GM19468 (cell line): ENCODE measurements at regions not wholly inside any gene's neighbourhood (a gene's known extent, or its start where the extent isn't known, plus 50 kb on each side); places are given as distances from the start of the nearest gene placed in this dataset.
"Not testable (repeated sequence)": the region's sequence is repeated elsewhere in the genome, so short reads cannot be mapped to it uniquely, and the experiment has no call there.

Experiments
- ATAC-seq: cut with Tn5 transposase; IDR thresholded peaks from one replicate; pipeline ENCODE4 v1.9.1; 2021; ENCODE audit warnings: mild to moderate bottlenecking, moderate library complexity, moderate number of reproducible peaks; ENCODE audit not compliant: unreplicated experiment; ENCODE audit errors: extremely low read depth

- ATAC-seq: no peak
These were observed 1399.1 kb upstream of the PCDH7 start for GRCh38 chr4:29320947-29321620.

DNA sequence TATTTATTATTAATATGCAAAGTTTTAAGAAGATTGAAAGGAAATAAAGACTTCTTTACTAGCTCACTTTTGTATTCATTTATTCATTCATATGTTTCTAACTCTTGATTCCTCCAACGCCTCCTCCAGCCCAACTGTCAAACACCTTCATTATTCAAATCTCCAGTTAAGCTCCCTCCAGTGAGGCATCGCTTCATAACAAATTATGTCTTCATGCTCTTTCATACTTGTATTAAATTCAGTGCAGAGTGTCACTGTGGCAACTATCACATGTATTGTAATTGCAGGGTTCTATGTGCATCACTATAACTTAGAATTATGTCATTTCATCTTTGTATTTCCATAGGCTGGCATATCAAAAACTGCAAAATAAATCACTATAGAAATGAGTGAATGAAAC lies 1394.2 kb upstream of the PCDH7 start:
- ATAC-seq: no peak

DNA sequence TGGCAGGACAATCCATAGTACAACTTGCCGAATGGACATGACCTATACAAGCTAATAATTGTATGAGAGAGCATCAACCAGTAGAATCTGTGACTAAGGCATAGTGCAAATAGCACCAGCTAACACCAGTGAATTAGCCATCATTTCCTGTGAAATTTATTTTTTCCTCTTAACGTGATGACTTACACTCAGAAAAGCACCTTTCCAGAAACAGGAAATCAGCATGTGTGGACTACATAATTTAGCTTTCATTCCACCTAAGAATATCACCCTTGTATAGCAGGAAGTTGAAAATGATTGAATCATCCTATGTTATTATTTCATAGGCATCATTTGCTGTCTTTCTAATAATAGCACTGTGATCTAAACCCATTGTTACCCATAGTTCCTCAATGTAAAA lies 1393.4 kb upstream of the PCDH7 start:
- ATAC-seq: no peak

GRCh38 chr4:29336861-29337260 lies 1383.3 kb upstream of the PCDH7 start:
- no peak for ATAC-seq

GRCh38 chr4:29372971-29373370 lies 1347.2 kb upstream of the PCDH7 start:
- no peak for ATAC-seq

DNA sequence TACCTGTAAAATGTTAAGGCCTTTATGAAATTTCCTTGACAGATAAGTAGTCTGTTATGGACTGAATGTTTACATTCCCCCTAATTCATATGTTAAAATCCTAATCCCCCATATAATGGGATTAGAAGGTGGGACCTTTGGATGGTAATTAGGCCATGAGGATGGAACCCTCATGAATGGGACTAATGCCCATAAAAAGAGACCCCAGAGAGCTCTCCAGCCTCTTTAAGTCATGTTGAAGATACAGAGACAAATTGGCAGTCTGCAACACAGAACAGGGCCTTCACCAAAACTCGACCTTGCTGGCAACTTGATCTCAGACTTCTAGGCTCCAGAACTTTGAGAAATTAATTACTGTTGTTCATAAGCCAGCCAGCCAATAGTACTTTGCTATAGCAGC lies 1344.5 kb upstream of the PCDH7 start:
- ATAC-seq: no peak

GRCh38 chr4:29378237-29378636 lies 1341.9 kb upstream of the PCDH7 start:
- ATAC-seq: not testable (repeated sequence)

DNA sequence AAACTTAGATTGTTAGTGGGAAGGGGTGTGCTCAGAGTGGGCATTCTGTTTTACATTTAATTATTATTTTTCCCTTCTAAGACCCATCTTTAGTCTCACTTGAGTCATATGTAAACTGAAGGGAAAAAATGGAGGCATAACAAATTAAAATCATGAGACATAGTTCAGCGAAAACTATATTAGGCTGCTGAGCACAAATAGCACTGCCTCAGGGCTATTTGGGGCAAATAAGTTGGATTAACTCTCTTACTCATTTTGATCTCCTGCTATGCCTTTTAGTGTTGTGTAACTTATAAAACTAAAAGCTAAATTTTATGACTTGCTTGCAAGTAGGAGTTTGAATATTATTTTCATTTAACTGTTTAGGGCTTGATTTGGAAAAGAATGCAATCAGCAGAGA lies 1329.2 kb upstream of the PCDH7 start:
- ATAC-seq: no peak

DNA sequence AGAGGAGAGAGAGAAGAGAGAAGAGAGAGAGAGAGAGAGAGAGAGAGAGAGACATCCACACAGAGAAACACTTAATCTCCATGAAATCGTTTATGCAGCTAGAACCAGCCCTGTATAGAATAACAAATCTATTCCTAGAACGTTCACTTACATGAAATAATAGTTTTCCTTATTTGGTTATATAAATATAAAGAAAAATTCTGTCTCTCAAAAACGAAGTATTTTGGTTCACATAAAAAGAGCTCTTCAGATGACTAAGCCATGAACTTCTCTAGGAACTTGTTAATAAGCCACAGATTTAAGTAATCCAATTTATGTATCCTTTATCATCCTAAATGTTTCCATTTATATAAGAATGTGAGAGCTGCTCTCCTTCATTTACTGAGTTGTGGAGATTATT lies 1315.1 kb upstream of the PCDH7 start:
- ATAC-seq: no peak

- ATAC-seq: no peak
These were observed 1304.4 kb upstream of the PCDH7 start for GRCh38 chr4:29415771-29416170.

DNA sequence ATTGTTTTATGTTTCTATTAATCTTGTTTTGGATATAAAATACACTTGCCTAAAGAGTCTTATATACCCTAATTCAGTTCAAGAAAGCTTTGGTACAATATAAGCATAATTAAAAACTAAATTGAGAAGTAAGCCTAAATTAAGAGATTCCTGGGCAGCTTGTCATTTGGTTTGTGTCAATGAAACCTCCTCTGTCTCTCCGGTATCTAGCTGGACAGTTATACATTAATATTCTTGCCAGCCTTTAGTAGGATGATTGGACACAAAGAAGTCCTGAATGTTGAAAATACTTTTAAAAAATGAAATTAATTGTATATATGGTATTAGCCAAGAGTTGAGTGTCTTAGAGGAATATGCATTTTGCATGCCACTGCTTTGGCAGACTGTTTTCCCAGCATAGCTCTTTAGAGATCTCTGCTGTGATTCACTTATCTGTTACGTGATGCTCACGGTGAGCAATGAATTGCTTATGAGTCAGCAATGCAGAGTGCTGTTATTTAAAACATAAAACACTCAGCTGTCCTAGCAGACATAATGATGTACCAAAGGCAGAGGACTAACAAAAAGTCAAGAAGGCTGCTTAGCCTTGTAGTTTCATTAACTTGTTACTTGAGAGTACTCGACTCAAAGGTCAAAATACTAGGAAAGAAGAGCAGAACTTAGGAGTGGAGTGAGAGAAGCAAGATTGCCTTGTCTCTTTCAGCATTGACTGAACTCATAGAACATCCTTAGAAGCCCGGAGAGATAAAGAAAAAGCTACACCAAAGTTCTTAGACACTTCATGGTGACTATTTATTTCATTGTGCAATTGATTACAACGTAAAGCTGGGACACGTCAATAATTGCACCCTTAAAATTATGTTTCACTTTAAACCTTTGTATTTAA lies 1296.1 kb upstream of the PCDH7 start:
- no peak for ATAC-seq

DNA sequence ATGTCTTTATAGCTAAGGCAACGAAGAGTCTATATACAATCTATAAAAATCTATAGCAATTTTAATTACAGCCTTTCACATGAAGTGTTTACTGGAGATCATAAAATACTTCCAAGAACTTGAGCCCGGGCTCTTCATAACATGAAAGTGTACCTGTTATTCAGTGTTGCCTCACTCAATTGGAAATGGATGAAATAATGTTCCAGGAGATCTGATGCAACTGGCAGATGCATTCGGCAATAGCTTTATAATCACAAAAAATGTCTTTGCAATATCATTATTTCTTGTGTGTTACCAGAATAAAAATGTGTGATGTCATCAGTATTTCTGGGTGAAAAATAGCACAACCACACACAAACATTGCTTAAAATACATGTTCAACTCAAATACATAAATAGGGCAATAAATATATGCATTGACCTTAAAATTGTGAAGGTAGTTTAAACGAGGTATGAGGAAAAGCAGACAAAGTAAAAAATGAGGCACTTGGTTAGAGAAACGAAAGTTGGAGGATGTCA lies 1266.8 kb upstream of the PCDH7 start:
- ATAC-seq: no peak

DNA sequence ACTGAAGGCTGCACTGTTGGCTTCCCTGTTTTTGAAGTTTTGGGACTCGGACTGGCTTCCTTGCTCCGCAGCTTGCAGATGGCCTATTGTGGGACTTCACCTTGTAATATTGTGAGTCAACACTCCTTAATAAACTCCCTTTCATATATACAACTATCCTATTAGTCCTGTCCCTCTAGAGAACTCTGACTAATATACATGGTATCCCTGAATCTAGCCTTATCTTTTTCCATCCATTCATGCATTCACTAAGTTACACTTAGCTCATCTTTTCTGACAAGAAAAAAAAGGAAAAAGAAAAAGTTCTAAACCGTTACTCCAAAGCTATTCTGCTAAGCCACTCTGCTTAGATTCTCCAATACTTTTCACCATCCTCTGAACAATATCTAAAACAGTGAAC lies 1260.2 kb upstream of the PCDH7 start:
- ATAC-seq: no peak

GRCh38 chr4:29467044-29467717 lies 1253.0 kb upstream of the PCDH7 start:
- ATAC-seq: no peak
